IMR-90 (cell line): ENCODE measurements at regions not wholly inside any gene's neighbourhood (a gene's known extent, or its start where the extent isn't known, plus 50 kb on each side); places are given as distances from the start of the nearest gene placed in this dataset.

Experiments used
- ATAC-seq: fragments of 200-7000 bp; cut with Tn5 transposase; 2 replicates; pipeline ENCODE4 v1.9.1; 2020; ENCODE audit warnings: low read depth, mild to moderate bottlenecking, moderate library complexity
- BruUV-seq: library from RNA; stranded (reverse); fragments of 400-500 nt; replicated peaks from 2 replicates; lab custom pipeline; 2021; lab: Mats Ljungman, UMichigan
- CTCF ChIA-PET: fragments of 300-600 bp; formaldehyde crosslinking; extraction: SDS; loops from one replicate; lab custom pipeline; 2021; ENCODE audit warnings: antibody characterized with exemption; lab: Yijun Ruan, JAX
- POLR2A ChIA-PET: fragments of 300-600 bp; sonication (Branson Sonifier 250); formaldehyde crosslinking; loops from one replicate; lab custom pipeline; 2022; ENCODE audit warnings: antibody characterized with exemption; ENCODE audit not compliant: unreplicated experiment; lab: Charles Lee
- DNase-seq: peaks from one replicate; pipeline ENCODE4 v3.0.0; 2013
- H2AFZ ChIP-seq: replicated peaks from 2 replicates; pipeline ENCODE3; 2013; ENCODE audit warnings: low read length, mild to moderate bottlenecking; ENCODE audit not compliant: poor library complexity
- H2AK5ac ChIP-seq: 2 replicates; pipeline ENCODE4 v1.6.1; 2013; ENCODE audit warnings: low read depth, low read length, inconsistent platforms
- H2AK9ac ChIP-seq: replicated peaks from 2 replicates; pipeline ENCODE3; 2013; ENCODE audit warnings: mild to moderate bottlenecking, low read depth, low read length, moderate library complexity; ENCODE audit not compliant: poor library complexity
- H2BK120ac ChIP-seq: 2 replicates; pipeline ENCODE4 v1.6.1; 2013; ENCODE audit warnings: low read depth, low read length, inconsistent platforms
- H2BK15ac ChIP-seq: 3 replicates; pipeline ENCODE4 v1.6.1; 2013; ENCODE audit warnings: low read depth, low read length, inconsistent platforms
- H2BK20ac ChIP-seq: 2 replicates; pipeline ENCODE4 v1.6.1; 2013; ENCODE audit warnings: low read depth, mild to moderate bottlenecking, inconsistent platforms, low read length, moderate library complexity
- H2BK5ac ChIP-seq: 2 replicates; pipeline ENCODE4 v1.6.1; 2013; ENCODE audit warnings: mild to moderate bottlenecking, low read depth, low read length, inconsistent platforms; ENCODE audit not compliant: poor library complexity, severe bottlenecking
- H3K14ac ChIP-seq: replicated peaks from 2 replicates; pipeline ENCODE4 v1.6.1; 2013; ENCODE audit warnings: low read depth, low read length, inconsistent platforms
- H3K18ac ChIP-seq: 2 replicates; pipeline ENCODE4 v1.6.1; 2013; ENCODE audit warnings: low read depth, low read length, control low read depth
- H3K23ac ChIP-seq: 2 replicates; pipeline ENCODE4 v1.6.1; 2013; ENCODE audit warnings: low read depth, low read length, inconsistent platforms
- H3K27ac ChIP-seq: 2 replicates; pipeline ENCODE4 v1.5.1; 2013; ENCODE audit warnings: mild to moderate bottlenecking, control low read depth, low read length; ENCODE audit not compliant: insufficient read depth
- H3K27me3 ChIP-seq: 2 replicates; pipeline ENCODE4 v1.6.1; 2013; ENCODE audit warnings: low read length; ENCODE audit not compliant: control insufficient read depth, insufficient read depth
- H3K36me3 ChIP-seq: 2 replicates; pipeline ENCODE4 v1.6.1; 2013; ENCODE audit warnings: low read length, mixed read lengths; ENCODE audit not compliant: control insufficient read depth, insufficient read depth
- H3K4ac ChIP-seq: 2 replicates; pipeline ENCODE4 v1.6.1; 2013; ENCODE audit warnings: low read depth, low read length, inconsistent platforms
- H3K4me1 ChIP-seq: 2 replicates; pipeline ENCODE4 v1.6.1; 2013; ENCODE audit warnings: low read length, mixed read lengths; ENCODE audit not compliant: control insufficient read depth, insufficient read depth
- H3K4me2 ChIP-seq: 2 replicates; pipeline ENCODE4 v1.6.1; 2013; ENCODE audit warnings: low read depth, mild to moderate bottlenecking, control low read depth, low read length, moderate library complexity
- H3K4me3 ChIP-seq: 2 replicates; pipeline ENCODE4 v1.5.1; 2013; ENCODE audit warnings: low read depth, mild to moderate bottlenecking, control low read depth, low read length, moderate library complexity; ENCODE audit not compliant: insufficient read depth
- H3K56ac ChIP-seq: 2 replicates; pipeline ENCODE4 v1.6.1; 2013; ENCODE audit warnings: low read length, inconsistent platforms; ENCODE audit not compliant: insufficient read depth; ENCODE audit errors: extremely low read depth
- H3K79me1 ChIP-seq, 2 experiments: 2 replicates each; pipeline ENCODE4 v1.6.1; 2013; ENCODE audit warnings: low read length in 2 of 2, inconsistent platforms in 1 of 2, low read depth in 1 of 2
- H3K9ac ChIP-seq: 2 replicates; pipeline ENCODE4 v1.6.1; 2013; ENCODE audit warnings: low read depth, low read length, control low read depth
- H3K9me1 ChIP-seq: 2 replicates; pipeline ENCODE4 v1.6.1; 2013; ENCODE audit warnings: low read length, inconsistent platforms; ENCODE audit not compliant: insufficient read depth
- H3K9me3 ChIP-seq: 2 replicates; pipeline ENCODE4 v1.6.1; 2013; ENCODE audit warnings: low read length; ENCODE audit not compliant: control insufficient read depth, insufficient read depth
- H4K20me1 ChIP-seq: 2 replicates; pipeline ENCODE4 v1.6.1; 2013; ENCODE audit warnings: low read length, inconsistent platforms; ENCODE audit not compliant: insufficient read depth
- H4K5ac ChIP-seq: 2 replicates; pipeline ENCODE4 v1.6.1; 2013; ENCODE audit warnings: mild to moderate bottlenecking, low read depth, low read length, control low read depth
- H4K8ac ChIP-seq, 2 experiments: 2 replicates each; pipeline ENCODE4 v1.6.1; 2013; ENCODE audit warnings: low read depth in 2 of 2, low read length in 2 of 2, control low read depth in 1 of 2, inconsistent platforms in 1 of 2
- H4K91ac ChIP-seq: 2 replicates; pipeline ENCODE4 v1.6.1; 2013; ENCODE audit warnings: low read depth, low read length, inconsistent platforms; ENCODE audit not compliant: insufficient read depth
- BHLHE40 ChIP-seq: fragments of 150-350 bp; IDR thresholded peaks from 2 replicates; pipeline ENCODE4 v1.6.1; 2016; ENCODE audit warnings: mild to moderate bottlenecking, low read depth, low read length
- CEBPB ChIP-seq: IDR thresholded peaks from 2 replicates; pipeline ENCODE4 v1.6.1; 2012; ENCODE audit warnings: low read depth, low read length, improper control_type of control experiment
- CHD1 ChIP-seq: IDR thresholded peaks from 2 replicates; pipeline ENCODE4 v1.6.1; 2012; ENCODE audit warnings: low read depth, low read length, improper control_type of control experiment
- CTCF ChIP-seq: conservative IDR thresholded peaks from 2 replicates; pipeline ENCODE4 v1.5.1; 2012; ENCODE audit warnings: mild to moderate bottlenecking, low read depth, low read length, improper control_type of control experiment
- FOS ChIP-seq: fragments of 150-350 bp; IDR thresholded peaks from 2 replicates; pipeline ENCODE4 v1.6.1; 2016; ENCODE audit warnings: low read depth, low read length
- MAFK ChIP-seq: IDR thresholded peaks from 2 replicates; pipeline ENCODE4 v1.6.1; 2012; ENCODE audit warnings: low read depth, low read length, improper control_type of control experiment
- MAZ ChIP-seq: IDR thresholded peaks from 2 replicates; pipeline ENCODE4 v1.6.1; 2012; ENCODE audit warnings: low read depth, mild to moderate bottlenecking, low read length, improper control_type of control experiment, moderate library complexity, borderline replicate concordance
- MXI1 ChIP-seq: IDR thresholded peaks from 2 replicates; pipeline ENCODE4 v1.6.1; 2012; ENCODE audit warnings: low read depth, mild to moderate bottlenecking, low read length, moderate library complexity, borderline replicate concordance
- NFE2L2 ChIP-seq: fragments of 150-350 bp; IDR thresholded peaks from 2 replicates; pipeline ENCODE4 v1.6.1; 2016; ENCODE audit warnings: low read depth, mild to moderate bottlenecking, low read length
- POLR2A ChIP-seq: IDR thresholded peaks from 2 replicates; pipeline ENCODE4 v1.6.1; 2012; ENCODE audit warnings: mild to moderate bottlenecking, low read depth, low read length
- RAD21 ChIP-seq: IDR thresholded peaks from 2 replicates; pipeline ENCODE4 v1.6.1; 2012; ENCODE audit warnings: low read length, improper control_type of control experiment
- RCOR1 ChIP-seq: IDR thresholded peaks from 2 replicates; pipeline ENCODE4 v1.6.1; 2012; ENCODE audit warnings: mild to moderate bottlenecking, low read length, improper control_type of control experiment; ENCODE audit not compliant: insufficient replicate concordance
- RFX5 ChIP-seq: IDR thresholded peaks from 2 replicates; pipeline ENCODE4 v1.8.0; 2012; ENCODE audit warnings: low read depth, mild to moderate bottlenecking, low read length, moderate library complexity
- SMC3 ChIP-seq: fragments of 150-350 bp; IDR thresholded peaks from 2 replicates; pipeline ENCODE4 v1.6.1; 2016; ENCODE audit warnings: low read depth, mild to moderate bottlenecking, antibody characterized with exemption, low read length, moderate library complexity
- WGBS, 2 experiments: methylation state at CpG; one replicate each; pipeline versions ENCODE4 v1.1.5 to v1.1.7; 2013; ENCODE audit warnings: missing lambda C conversion rate in 2 of 2; ENCODE audit not compliant: insufficient read length in 1 of 2; ENCODE audit errors: extremely low coverage in 2 of 2; 5-methylcytosine and 5-hydroxymethylcytosine counted together
- dilution Hi-C: fragments of 300-500 bp; cut with HindIII; formaldehyde crosslinking; loops from one replicate; pipeline ENCODE4 v1.14.3; 2018; ENCODE audit warnings: low sequenced_read_pairs; ENCODE audit not compliant: unreplicated experiment
- in situ Hi-C: fragments of 300-500 bp; cut with MboI; formaldehyde crosslinking; loops from 3 replicates; pipeline ENCODE4 v1.14.3; 2019; ENCODE audit warnings: low sequenced_read_pairs, inconsistent platforms, mixed read lengths
- intact Hi-C: fragments of 100-400 bp; cut with micrococcal nuclease; formaldehyde crosslinking; loops from 2 replicates; pipeline ENCODE4 v1.10.0; 2022
- TF ChIP-seq, protein P1 (sequence below): fragments of 150-350 bp; IDR thresholded peaks from 2 replicates; pipeline ENCODE4 v1.6.1; 2017; ENCODE audit warnings: mild to moderate bottlenecking, antibody characterized with exemption, low read length, low read depth
- TF ChIP-seq, protein P2 (sequence below): fragments of 150-350 bp; IDR thresholded peaks from 2 replicates; pipeline ENCODE4 v1.6.1; 2016; ENCODE audit warnings: low read depth, mild to moderate bottlenecking, low read length, moderate library complexity, borderline replicate concordance

- ChIA-PET POLR2A (no interaction called here), CTCF (no interaction called here)
- Histone ChIP-seq H3K9ac (no peak overlapping the region), H3K27ac (no peak overlapping the region), H2AK5ac (no peak overlapping the region), H3K4ac (no peak overlapping the region), H2BK15ac (no peak overlapping the region), H4K20me1 (no peaks in the 10 kb centered on the region), H3K18ac (no peak overlapping the region), H4K8ac (no peak overlapping the region), H3K14ac (no peak overlapping the region), H3K56ac (no peak overlapping the region), H3K9me1 (no peaks in the 10 kb centered on the region), H2AK9ac (no peak overlapping the region), H2BK20ac (no peak overlapping the region), H2BK5ac (no peak overlapping the region), H3K9me3 (peaks cover 11% of the 10 kb centered on the region), H2BK120ac (no peak overlapping the region), H4K91ac (no peak overlapping the region), H3K23ac (no peak overlapping the region), H4K5ac (no peak overlapping the region), H3K4me3 (no peak overlapping the region), H3K4me2 (no peak overlapping the region), H3K4me1 (no peaks in the 10 kb centered on the region), H3K27me3 (no peaks in the 10 kb centered on the region), H2AFZ (no peak overlapping the region), H3K79me1 (no peaks in the 10 kb centered on the region), H3K36me3 (no peaks in the 10 kb centered on the region)
- TF ChIP-seq CHD1 (no peak), MAFK (no peak), NFE2L2 (no peak), FOS (no peak), SMC3 (no peak), MXI1 (no peak), RAD21 (no peak), RCOR1 (no peak), CTCF (no peak), MAZ (no peak), BHLHE40 (no peak), POLR2A (no peak), RFX5 (no peak), CEBPB (no peak)
- TF ChIP-seq, protein P1, sequence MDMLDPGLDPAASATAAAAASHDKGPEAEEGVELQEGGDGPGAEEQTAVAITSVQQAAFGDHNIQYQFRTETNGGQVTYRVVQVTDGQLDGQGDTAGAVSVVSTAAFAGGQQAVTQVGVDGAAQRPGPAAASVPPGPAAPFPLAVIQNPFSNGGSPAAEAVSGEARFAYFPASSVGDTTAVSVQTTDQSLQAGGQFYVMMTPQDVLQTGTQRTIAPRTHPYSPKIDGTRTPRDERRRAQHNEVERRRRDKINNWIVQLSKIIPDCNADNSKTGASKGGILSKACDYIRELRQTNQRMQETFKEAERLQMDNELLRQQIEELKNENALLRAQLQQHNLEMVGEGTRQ, result no peak
- TF ChIP-seq, protein P2, sequence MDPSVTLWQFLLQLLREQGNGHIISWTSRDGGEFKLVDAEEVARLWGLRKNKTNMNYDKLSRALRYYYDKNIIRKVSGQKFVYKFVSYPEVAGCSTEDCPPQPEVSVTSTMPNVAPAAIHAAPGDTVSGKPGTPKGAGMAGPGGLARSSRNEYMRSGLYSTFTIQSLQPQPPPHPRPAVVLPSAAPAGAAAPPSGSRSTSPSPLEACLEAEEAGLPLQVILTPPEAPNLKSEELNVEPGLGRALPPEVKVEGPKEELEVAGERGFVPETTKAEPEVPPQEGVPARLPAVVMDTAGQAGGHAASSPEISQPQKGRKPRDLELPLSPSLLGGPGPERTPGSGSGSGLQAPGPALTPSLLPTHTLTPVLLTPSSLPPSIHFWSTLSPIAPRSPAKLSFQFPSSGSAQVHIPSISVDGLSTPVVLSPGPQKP, result no peak
- in situ Hi-C loops (loop anchor here (25.0 kb wide), 1 partner anchor 106 kb away; no protein-coding TSS in a partner anchor), intact Hi-C loops (no loop called here), dilution Hi-C loops (no loop called here)
- WGBS, 2 experiments, result no CpG with 5 or more reads among the region's 1 CpG
- DNase-seq (no peak), ATAC-seq (no peak)
- BruUV-seq, result no TSS peak
These were observed 692.9 kb downstream of the GBE1 start for GRCh38 chr3:81068546-81068945.
